ENCODE measurements at regions not wholly inside any gene's neighbourhood (a gene's known extent, or its start where the extent isn't known, plus 50 kb on each side); places are given as distances from the start of the nearest gene placed in this dataset.
"Not testable (repeated sequence)": the region's sequence is repeated elsewhere in the genome, so short reads cannot be mapped to it uniquely, and the experiment has no call there.

DNA sequence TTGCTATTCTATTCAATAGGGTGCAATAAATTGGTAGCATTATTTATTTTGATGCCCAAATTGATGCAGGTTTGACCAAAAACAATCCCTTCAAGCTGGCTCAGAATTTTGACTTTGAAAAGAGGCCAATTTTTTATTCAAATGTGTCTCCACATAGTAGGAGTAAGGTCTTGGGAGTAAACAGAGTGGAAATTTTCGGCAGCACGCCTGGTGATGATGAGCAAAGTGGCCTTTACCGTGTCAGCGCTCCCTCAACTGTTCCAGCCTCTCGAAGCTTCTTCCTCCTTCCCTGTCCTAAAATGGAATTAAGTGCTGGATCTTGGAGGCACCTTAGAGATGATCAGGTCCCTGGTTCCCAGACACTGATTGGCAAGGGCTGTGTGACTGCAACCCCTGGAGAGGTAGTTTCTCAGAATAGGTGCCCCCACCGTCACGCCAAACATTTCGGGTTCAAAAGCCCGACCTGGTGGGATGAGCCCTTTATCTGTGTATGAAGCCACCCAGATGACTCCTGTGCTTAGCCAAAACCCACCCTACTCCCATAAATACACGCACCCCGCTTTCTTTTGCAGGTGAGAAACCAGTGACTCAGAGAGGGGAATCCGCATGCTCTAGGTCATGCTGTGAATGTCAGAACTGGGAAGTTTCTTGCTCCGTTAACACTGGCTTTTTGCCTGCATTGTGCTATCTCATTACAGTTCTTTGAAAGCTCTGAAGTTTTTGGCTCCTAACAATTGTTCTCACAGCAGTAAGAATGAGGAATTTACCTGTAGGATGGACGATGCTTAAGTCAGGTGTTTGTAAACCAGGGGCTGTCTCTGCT lies 89.1 kb downstream of the CRYGS start:
- H3K36me3 Mint-ChIP-seq = no peaks in the 10 kb centered on the region
- no peak overlapping the region for H3K4me3 Mint-ChIP-seq
- H3K4me1 Mint-ChIP-seq = no peaks in the 10 kb centered on the region
- CTCF ChIA-PET (ENCODE audit: partially characterized antibody) = no interaction called here
- Histone ChIP-seq H3K4me3 (ENCODE audit: low read length in 2 of 2) (no peak overlapping the region), H3K27ac (ENCODE audit: low read depth, low read length) (no peak overlapping the region), H3K9me3 (ENCODE audit: control insufficient read depth in 1 of 2, low read length in 2 of 2) (no peaks in the 10 kb centered on the region), H3K27me3 (ENCODE audit: insufficient read depth, low read length) (no peaks in the 10 kb centered on the region), H3K4me1 (ENCODE audit: insufficient read depth, low read length) (no peaks in the 10 kb centered on the region), H3K36me3 (ENCODE audit: insufficient read depth, low read length) (no peaks in the 10 kb centered on the region)
- peaks cover 2 to 4% of the 10 kb centered on the region in 2 donors for H3K27me3 Mint-ChIP-seq
- H3K9me3 Mint-ChIP-seq = peaks cover 0 to 2% (median 0%) of the 10 kb centered on the region in 8 donors
- no peak for DNase-seq
- no peak overlapping the region for H3K27ac Mint-ChIP-seq
- POLR2A ChIA-PET (ENCODE audit: partially characterized antibody) = no interaction called here
- intact Hi-C loops (cut with micrococcal nuclease) = no loop called here

- CTCF ChIA-PET (ENCODE audit: partially characterized antibody) = no interaction called here
- intact Hi-C loops (cut with micrococcal nuclease) = no loop called here
- H3K27ac Mint-ChIP-seq = no peak overlapping the region
Observed at GRCh38 chr3:186453531-186453930, 90.6 kb downstream of the CRYGS start.

DNA sequence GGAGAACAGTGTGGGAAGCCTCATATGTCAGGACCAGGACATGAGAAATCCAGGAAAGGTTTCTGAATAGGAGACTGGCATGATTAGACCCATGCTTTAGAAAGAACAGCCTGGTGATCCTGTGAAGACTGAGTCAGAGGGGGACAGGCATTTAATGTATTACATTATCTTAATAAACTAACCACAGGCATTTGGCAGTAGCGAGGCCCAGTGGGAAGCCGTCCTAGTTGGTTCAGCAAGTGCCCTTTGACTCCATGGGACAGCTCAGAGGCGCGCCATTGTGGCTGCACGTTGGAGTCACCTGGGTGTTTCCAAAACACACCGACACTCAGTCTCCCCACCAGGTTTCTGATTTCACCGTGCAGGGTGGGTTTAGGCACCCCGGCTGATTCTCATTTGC lies 90.5 kb upstream of the DGKG start:
- no peaks in the 10 kb centered on the region for H3K4me1 Mint-ChIP-seq
- Histone ChIP-seq H3K36me3 (ENCODE audit: insufficient read depth, low read length) (no peaks in the 10 kb centered on the region), H3K27me3 (ENCODE audit: insufficient read depth, low read length) (no peaks in the 10 kb centered on the region), H3K27ac (ENCODE audit: low read depth, low read length) (no peak overlapping the region), H3K9me3 (ENCODE audit: control insufficient read depth in 1 of 2, low read length in 2 of 2) (no peaks in the 10 kb centered on the region), H3K4me3 (ENCODE audit: low read length in 2 of 2) (no peak overlapping the region), H3K4me1 (ENCODE audit: insufficient read depth, low read length) (no peaks in the 10 kb centered on the region)
- H3K27me3 Mint-ChIP-seq = peaks cover 2% of the 10 kb centered on the region in 2 donors
- ChIA-PET POLR2A (ENCODE audit: partially characterized antibody) (no interaction called here), CTCF (ENCODE audit: partially characterized antibody) (interaction anchor here (1.2 kb wide), 1 partner anchor 88 kb away, joined by 4 read pairs; no protein-coding TSS in a partner anchor)
- peak overlapping the region in 1 of 7 donors; percentile 11 for H3K27ac Mint-ChIP-seq
- DNase-seq = no peak
- no peak overlapping the region for H3K4me3 Mint-ChIP-seq
- H3K36me3 Mint-ChIP-seq = no peaks in the 10 kb centered on the region
- intact Hi-C loops (cut with micrococcal nuclease) = no loop called here
- no peaks in the 10 kb centered on the region for H3K9me3 Mint-ChIP-seq

More at GRCh38 chr3:186453531-186453930, 90.6 kb downstream of the CRYGS start:
- Mint-ChIP-seq H3K4me1 (no peaks in the 10 kb centered on the region), H3K9me3 (peaks cover 0 to 2% (median 0%) of the 10 kb centered on the region in 8 donors), H3K27me3 (peaks cover 2% of the 10 kb centered on the region in 2 donors), H3K36me3 (no peaks in the 10 kb centered on the region), H3K4me3 (no peak overlapping the region)
- Histone ChIP-seq H3K36me3 (ENCODE audit: insufficient read depth, low read length) (no peaks in the 10 kb centered on the region), H3K27ac (ENCODE audit: low read depth, low read length) (no peak overlapping the region), H3K4me1 (ENCODE audit: insufficient read depth, low read length) (no peaks in the 10 kb centered on the region), H3K4me3 (ENCODE audit: low read length in 2 of 2) (no peak overlapping the region), H3K9me3 (ENCODE audit: control insufficient read depth in 1 of 2, low read length in 2 of 2) (no peaks in the 10 kb centered on the region), H3K27me3 (ENCODE audit: insufficient read depth, low read length) (no peaks in the 10 kb centered on the region)
- DNase-seq = no peak
- POLR2A ChIA-PET (ENCODE audit: partially characterized antibody) = no interaction called here

DNA sequence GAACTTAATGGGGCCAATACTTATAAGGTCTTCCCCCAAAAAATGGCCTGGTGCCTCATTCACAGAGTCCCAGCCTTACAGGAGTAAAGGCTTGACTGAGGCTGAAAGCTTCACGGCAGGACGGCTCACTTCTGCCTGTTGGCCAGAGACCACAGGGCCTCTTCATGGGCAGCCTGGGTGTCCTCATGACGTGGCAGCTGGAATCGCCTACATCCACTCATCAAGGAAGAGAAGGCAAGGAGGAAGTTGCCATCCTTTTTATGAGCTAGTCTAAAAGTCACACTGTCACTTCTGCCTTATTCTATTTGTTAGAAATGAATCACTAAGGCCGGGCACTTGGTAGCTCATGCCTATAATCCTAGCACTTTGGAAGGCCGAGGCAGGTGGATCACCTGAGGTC lies 89.3 kb upstream of the DGKG start:
- no peak overlapping the region for H3K4me3 ChIP-seq (ENCODE audit: low read length in 2 of 2)
- H3K27ac ChIP-seq (ENCODE audit: low read depth, low read length) = no peak overlapping the region
- intact Hi-C loops (cut with micrococcal nuclease) = no loop called here
- Mint-ChIP-seq H3K4me3 (no peak overlapping the region), H3K4me1 (no peaks in the 10 kb centered on the region), H3K27me3 (peaks cover 0 to 2% of the 10 kb centered on the region in 2 donors), H3K36me3 (no peaks in the 10 kb centered on the region), H3K9me3 (no peaks in the 10 kb centered on the region), H3K27ac (no peak overlapping the region)
- no peaks in the 10 kb centered on the region for H3K27me3 ChIP-seq (ENCODE audit: insufficient read depth, low read length)
- no peaks in the 10 kb centered on the region for H3K9me3 ChIP-seq (ENCODE audit: control insufficient read depth in 1 of 2, low read length in 2 of 2)
- H3K36me3 ChIP-seq (ENCODE audit: insufficient read depth, low read length) = no peaks in the 10 kb centered on the region
- no peak for DNase-seq
- H3K4me1 ChIP-seq (ENCODE audit: insufficient read depth, low read length) = no peaks in the 10 kb centered on the region
- ChIA-PET CTCF (ENCODE audit: partially characterized antibody) (interaction anchor here (1.2 kb wide), 1 partner anchor 89 kb away, joined by 4 read pairs; no protein-coding TSS in a partner anchor), POLR2A (ENCODE audit: partially characterized antibody) (no interaction called here)

DNA sequence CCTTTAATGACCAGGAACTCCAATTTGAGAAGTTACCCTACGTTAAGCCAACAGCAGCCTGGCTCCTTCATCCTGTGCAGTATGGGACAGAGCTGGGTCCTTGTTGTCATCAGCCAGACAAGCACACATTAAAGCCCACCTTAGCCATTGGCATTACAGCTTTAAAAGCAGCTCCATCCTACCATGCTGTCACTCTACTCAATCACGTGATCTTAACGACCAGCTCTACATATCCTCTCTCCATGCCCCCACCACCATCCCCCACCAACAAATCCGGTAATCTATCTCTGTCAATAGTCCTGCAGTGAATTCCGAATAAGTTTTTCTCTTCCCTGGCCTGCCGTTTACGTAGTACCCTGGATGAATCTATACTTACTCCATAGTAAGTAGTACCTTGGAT lies 82.9 kb upstream of the DGKG start:
- Mint-ChIP-seq H3K9me3 (peaks cover 0 to 2% (median 0%) of the 10 kb centered on the region in 8 donors), H3K27ac (no peak overlapping the region), H3K4me3 (no peak overlapping the region), H3K36me3 (no peaks in the 10 kb centered on the region), H3K27me3 (peaks cover 0 to 1% of the 10 kb centered on the region in 2 donors), H3K4me1 (no peaks in the 10 kb centered on the region)
- intact Hi-C loops (cut with micrococcal nuclease) = no loop called here
- H3K4me1 ChIP-seq (ENCODE audit: insufficient read depth, low read length) = no peaks in the 10 kb centered on the region
- H3K36me3 ChIP-seq (ENCODE audit: insufficient read depth, low read length) = no peaks in the 10 kb centered on the region
- ChIA-PET POLR2A (ENCODE audit: partially characterized antibody) (no interaction called here), CTCF (ENCODE audit: partially characterized antibody) (no interaction called here)
- no peaks in the 10 kb centered on the region for H3K9me3 ChIP-seq (ENCODE audit: control insufficient read depth in 1 of 2, low read length in 2 of 2)
- H3K4me3 ChIP-seq (ENCODE audit: low read length in 2 of 2) = no peak overlapping the region
- H3K27me3 ChIP-seq (ENCODE audit: insufficient read depth, low read length) = no peaks in the 10 kb centered on the region
- no peak for DNase-seq
- no peak overlapping the region for H3K27ac ChIP-seq (ENCODE audit: low read depth, low read length)

- no peaks in the 10 kb centered on the region for H3K27me3 ChIP-seq (ENCODE audit: insufficient read depth, low read length)
- no peak overlapping the region for H3K27ac ChIP-seq (ENCODE audit: low read depth, low read length)
- no peaks in the 10 kb centered on the region for H3K36me3 ChIP-seq (ENCODE audit: insufficient read depth, low read length)
- H3K4me3 ChIP-seq (ENCODE audit: low read length in 2 of 2) = no peak overlapping the region
- Mint-ChIP-seq H3K4me3 (no peak overlapping the region), H3K27me3 (peaks cover 0 to 1% of the 10 kb centered on the region in 2 donors), H3K36me3 (no peaks in the 10 kb centered on the region), H3K27ac (no peak overlapping the region), H3K9me3 (peaks cover 0 to 2% (median 0%) of the 10 kb centered on the region in 8 donors), H3K4me1 (no peaks in the 10 kb centered on the region)
- H3K9me3 ChIP-seq (ENCODE audit: control insufficient read depth in 1 of 2, low read length in 2 of 2) = no peaks in the 10 kb centered on the region
- intact Hi-C loops (cut with micrococcal nuclease) = no loop called here
- DNase-seq = no peak
- no peaks in the 10 kb centered on the region for H3K4me1 ChIP-seq (ENCODE audit: insufficient read depth, low read length)
- CTCF ChIA-PET (ENCODE audit: partially characterized antibody) = no interaction called here
- POLR2A ChIA-PET (ENCODE audit: partially characterized antibody) = no interaction called here
Observed at GRCh38 chr3:186444288-186444687, 82.3 kb upstream of the DGKG start.

DNA sequence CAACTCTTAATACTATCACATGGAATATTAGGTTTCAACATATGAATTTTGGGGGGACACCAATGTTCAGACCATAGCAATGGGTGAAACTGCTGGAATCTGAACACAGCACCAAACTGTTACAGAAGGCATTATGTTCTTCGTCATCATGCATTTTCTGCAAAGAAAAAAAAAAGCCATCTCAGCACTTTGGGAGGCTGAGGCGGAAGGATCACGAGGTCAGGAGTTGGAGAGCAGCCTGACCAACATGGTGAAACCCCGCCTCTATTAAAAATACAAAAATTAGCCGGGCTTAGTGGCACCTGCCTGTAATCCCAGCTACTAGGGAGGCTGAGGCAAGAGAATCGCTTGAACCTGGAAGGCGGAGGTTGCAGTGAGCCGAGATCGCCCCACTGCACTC lies 80.9 kb upstream of the DGKG start:
- intact Hi-C loops (cut with micrococcal nuclease); H3K36me3 ChIP-seq (ENCODE audit: insufficient read depth, low read length); H3K27ac ChIP-seq (ENCODE audit: low read depth, low read length); H3K9me3 ChIP-seq (ENCODE audit: control insufficient read depth in 1 of 2, low read length in 2 of 2); H3K27ac Mint-ChIP-seq; CTCF ChIA-PET (ENCODE audit: partially characterized antibody); H3K36me3 Mint-ChIP-seq; H3K27me3 Mint-ChIP-seq; H3K27me3 ChIP-seq (ENCODE audit: insufficient read depth, low read length); H3K4me3 ChIP-seq (ENCODE audit: low read length in 2 of 2); H3K4me3 Mint-ChIP-seq; POLR2A ChIA-PET (ENCODE audit: partially characterized antibody); H3K9me3 Mint-ChIP-seq; H3K4me1 Mint-ChIP-seq; H3K4me1 ChIP-seq (ENCODE audit: insufficient read depth, low read length); DNase-seq: not testable (repeated sequence)
